ENCODE measurements at regions not wholly inside any gene's neighbourhood (a gene's known extent, or its start where the extent isn't known, plus 50 kb on each side); places are given as distances from the start of the nearest gene placed in this dataset.
"Not testable (repeated sequence)": the region's sequence is repeated elsewhere in the genome, so short reads cannot be mapped to it uniquely, and the experiment has no call there.

- peak; percentile 5 for DNase-seq (ENCODE audit: low spot score)
Measured at GRCh38 chr2:40579247-40579646, 127.4 kb upstream of the SLC8A1 start.

- no peak for DNase-seq (ENCODE audit: low spot score)
Measured at GRCh38 chr2:40584432-40584831, 132.5 kb upstream of the SLC8A1 start.

- no peak for DNase-seq (ENCODE audit: low spot score)
Measured at GRCh38 chr2:40591774-40592173, 139.9 kb upstream of the SLC8A1 start.

DNA sequence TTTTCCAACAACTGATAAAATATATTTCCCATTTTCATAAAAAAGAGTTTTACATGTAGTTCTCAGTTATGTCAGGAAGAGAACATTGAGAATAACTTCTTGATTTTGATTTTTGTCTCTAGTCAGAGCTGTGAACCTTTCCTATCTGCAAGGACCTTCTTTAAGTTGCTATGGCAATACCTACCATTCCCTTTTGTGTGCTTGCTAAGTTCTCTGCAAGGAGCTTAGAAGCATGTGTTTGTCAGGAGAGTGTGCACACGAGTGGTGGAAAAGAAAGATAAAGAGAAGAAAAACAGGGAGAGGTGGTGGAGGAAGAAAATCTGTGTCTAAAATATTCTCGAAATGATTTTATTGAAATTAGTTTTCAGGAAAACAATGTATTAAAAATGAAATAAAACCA is 140.3 kb upstream of the SLC8A1 start:
- no peak for DNase-seq (ENCODE audit: low spot score)

DNA sequence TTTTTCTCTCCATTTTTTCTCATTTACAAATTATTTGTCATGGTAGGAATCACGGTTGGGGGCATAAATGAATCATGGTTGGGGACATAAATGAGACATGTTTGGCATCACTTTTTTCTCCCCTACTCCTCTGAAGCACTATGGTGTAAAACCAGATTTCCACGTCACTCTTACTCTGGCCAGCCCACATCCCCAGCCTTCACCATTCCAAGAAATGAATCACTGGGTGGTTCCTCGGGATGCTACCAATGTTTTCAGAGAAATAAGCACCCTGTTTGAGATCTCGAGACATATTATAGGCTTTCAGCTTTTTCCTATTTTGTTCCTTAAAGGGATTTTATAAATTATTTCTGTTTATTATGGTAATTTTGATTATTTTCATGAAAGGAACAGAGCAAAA is 155.0 kb upstream of the SLC8A1 start:
- peak; percentile 2 for DNase-seq (ENCODE audit: low spot score)

- DNase-seq (ENCODE audit: low spot score) = no peak
Measured at GRCh38 chr2:40611196-40611595, 159.3 kb upstream of the SLC8A1 start.

GRCh38 chr2:40625849-40626248 is 174.0 kb upstream of the SLC8A1 start:
- DNase-seq (ENCODE audit: low spot score) = peak; percentile 21

GRCh38 chr2:40628556-40628955 is 176.7 kb upstream of the SLC8A1 start:
- DNase-seq (ENCODE audit: low spot score) = no peak

DNA sequence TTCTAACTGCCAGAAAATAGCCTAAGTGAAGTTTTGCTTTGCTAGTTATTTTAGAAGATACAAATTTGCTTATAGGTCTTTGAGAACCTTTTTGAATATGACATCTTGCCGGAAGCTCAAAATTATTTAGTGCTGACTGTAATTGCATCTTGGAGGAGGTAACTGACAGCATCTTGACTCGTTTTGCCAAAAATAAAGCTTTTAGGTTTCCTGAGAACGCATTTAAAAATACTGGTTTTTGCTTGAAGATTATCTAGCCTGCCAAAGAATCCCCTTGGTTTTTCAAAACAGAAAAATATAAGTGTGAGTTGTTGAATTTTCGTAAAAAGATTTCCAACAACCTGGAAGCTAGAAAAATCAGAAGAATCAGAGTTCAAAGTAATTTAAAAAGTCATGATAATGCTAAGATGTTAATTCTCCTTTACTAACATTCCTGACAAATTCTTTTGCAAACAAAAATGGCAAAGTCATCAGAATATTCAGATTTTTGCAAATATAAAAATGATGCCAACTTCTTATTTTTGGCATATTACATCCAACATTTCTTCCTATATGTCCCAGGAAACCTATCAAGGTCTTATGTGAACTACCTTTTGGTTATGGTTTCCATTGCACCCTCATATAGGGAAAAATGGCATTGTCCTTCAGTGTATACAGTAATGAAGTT is 178.0 kb upstream of the SLC8A1 start:
- DNase-seq (ENCODE audit: low spot score) = no peak

DNA sequence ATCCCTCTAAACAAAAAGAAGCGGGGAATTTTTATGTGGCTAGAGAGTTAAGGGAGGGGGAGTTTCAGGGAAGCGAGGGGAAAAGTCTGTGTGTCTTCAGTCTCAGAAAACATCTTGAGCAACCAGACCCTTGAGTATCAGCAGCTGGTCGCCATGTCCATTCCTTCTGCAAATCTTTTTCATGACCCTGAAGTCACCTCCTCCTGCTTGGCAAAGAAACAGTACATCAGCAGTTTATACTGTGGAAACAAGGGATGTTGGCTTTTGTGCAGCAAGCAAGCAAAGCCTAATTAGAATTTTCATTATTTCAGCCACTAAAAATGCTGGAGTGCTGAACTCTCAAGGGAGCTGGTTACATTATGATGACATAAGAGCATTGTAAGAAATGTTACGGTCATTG is 187.4 kb upstream of the SLC8A1 start:
- DNase-seq (ENCODE audit: low spot score) = no peak

DNA sequence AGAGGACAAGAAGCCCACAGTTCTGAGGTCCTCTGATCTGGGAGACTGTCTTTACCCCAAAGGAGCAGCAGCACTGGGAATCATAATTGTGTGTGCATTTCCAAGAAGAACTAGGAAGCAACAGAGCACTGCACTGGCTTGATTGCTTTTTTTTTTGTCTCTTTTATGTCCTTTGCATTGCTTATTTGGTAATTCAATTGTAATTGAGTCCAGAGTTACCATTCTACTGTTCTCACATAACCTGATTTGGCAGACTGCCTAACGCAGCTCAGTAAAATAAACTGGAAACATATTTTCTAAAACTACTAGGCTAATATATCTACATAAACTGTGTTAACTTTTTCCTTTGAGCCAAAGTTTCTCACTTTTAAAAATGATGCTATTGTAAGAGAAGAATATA is 190.3 kb upstream of the SLC8A1 start:
- DNase-seq (ENCODE audit: low spot score) = no peak

DNA sequence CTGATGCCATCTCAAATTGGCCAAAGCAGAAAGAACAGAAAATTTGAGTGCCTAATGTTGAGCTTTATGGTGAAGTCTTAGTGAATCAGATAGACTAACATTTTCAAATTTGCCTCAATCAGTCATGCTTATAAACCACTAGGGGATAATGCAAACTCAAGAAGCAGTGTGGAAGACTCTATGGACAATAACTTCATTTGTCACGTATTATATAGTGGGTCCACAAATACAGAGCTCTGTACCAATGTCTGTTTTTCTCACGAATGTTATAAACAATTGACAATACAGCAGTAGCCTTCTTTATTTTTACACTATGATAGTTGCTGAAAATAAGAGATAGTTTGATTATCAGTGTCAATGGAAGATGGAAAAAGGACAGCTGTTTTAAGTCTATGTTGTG is 190.8 kb upstream of the SLC8A1 start:
- DNase-seq (ENCODE audit: low spot score) = no peak

DNA sequence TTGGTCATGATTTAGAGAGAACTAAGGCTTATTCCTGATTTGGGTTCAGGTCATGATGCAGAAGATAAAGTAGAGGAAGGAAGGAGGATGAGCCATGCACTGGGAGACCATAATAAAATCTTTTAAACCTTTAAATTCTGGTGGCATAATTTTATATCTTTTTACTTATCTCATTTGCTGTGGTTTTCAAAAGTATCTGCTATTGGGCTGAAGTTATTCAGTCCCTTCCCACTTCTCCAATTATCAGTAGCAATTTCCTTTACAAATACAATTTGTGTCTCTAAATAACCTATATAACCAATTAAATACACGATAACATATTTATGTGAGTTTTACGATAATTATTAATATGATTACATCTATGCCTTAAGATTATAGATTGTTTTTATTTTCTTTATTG is 194.8 kb upstream of the SLC8A1 start:
- no peak for DNase-seq (ENCODE audit: low spot score)

GRCh38 chr2:40652155-40652554 is 200.3 kb upstream of the SLC8A1 start:
- DNase-seq (ENCODE audit: low spot score) = no peak

DNA sequence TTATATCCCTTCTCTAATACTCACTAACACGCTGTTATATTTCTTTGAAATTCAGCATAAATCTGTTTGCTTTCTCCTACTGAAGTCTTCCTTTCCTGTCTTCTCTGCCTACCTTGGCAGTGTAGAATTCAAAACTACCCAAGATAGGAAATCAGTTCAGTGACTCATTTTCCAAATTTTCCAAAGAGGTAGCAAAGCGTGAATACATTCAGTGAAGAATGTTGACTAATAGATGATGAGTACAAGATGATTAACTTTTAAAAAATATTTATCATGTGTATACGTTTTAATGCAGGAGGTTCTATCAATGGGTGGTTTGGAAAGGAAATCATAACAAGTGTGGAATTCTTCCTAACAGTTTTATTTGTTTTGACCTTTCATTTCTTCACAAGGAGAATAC is 201.9 kb upstream of the SLC8A1 start:
- DNase-seq (ENCODE audit: low spot score) = no peak

GRCh38 chr2:40654346-40654745 is 202.5 kb upstream of the SLC8A1 start:
- DNase-seq (ENCODE audit: low spot score) = no peak

DNA sequence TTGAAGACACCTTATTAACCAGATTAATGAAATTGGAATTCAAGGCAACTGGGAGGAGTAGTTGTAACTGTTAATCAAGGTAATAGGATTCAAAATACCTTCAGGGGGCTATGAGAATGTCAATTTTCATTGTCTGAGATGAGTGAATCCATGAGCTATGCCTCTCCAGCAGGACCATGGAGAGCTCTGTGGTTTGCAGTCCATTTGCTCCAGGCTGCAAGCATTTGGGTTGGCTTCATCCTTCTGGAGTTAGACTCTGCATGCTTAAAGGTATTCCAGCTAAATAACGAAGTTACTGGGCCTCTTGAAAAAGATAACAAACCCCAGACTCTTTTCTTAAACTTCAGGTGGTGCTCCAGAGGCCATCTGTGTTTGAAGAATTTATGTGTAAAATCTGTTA is 207.1 kb upstream of the SLC8A1 start:
- DNase-seq (ENCODE audit: low spot score) = peak; percentile 42

DNA sequence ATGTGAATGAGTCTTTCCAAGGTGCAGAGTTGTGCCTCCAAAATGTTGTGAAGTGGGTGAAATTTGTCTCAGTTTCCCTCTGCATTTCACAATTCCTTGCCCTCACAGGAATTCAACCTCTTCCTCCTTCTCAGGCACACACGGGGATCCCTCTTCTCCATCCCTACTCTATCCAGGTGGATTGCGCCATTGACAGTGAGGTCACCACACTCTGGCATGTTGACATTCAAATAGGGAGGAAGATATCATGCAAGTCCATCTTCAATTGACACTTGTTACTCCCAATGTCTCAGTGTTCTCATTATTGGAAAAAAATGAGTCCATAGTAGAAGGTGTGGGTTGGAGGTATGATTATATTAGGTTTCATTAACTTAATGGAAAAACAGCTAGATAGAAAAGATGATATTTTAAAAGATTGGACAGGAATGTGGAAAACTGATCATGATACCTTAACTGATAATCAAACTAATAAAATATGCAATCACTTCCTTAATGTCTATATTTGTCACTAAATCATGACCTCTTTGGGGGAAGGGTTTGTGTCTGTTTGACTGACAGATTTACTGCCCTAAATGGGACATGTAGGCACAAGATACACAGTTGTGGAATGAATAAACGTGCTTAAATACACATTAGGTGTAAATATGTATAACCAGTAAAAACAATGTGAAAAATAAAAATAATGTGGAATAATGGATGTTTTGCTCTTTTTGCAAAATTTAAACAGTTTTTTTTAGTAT is 213.8 kb upstream of the SLC8A1 start:
- DNase-seq (ENCODE audit: low spot score) = no peak

GRCh38 chr2:40666398-40666797 is 214.5 kb upstream of the SLC8A1 start:
- DNase-seq (ENCODE audit: low spot score) = no peak

- no peak for DNase-seq (ENCODE audit: low spot score)
Measured at GRCh38 chr2:40668425-40668824, 216.5 kb upstream of the SLC8A1 start.

DNA sequence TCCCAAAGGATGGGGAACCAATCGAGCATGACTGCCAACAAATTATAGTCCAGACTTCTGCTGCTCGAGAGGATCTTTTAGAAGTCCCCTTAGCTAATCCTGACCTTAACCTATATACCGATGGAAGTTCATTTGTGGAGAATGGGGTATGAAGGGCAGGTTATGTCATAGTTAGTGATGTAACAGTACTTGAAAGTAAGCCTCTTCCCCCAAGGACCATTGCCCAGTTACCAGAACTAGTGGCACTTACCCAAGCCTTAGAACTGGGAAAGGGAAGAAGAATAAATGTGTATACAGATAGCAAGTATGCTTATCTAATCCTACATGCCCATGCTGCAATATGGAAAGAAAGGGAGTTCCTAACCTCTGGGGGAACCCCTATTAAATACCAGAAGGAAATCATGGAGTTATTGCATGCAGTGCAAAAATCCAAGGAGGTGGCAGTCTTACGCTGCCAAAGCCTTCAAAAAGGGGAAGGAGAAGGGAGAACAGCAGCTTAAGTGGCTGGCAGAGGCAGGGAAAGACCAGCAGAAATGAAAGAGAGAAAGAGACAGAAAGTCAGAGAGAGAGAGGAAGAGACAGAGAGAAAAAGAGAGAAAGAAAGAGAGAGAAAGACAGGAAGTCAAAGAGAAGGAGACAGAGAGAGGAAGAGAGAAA is 224.4 kb upstream of the SLC8A1 start:
- DNase-seq (ENCODE audit: low spot score) = not testable (repeated sequence)

DNA sequence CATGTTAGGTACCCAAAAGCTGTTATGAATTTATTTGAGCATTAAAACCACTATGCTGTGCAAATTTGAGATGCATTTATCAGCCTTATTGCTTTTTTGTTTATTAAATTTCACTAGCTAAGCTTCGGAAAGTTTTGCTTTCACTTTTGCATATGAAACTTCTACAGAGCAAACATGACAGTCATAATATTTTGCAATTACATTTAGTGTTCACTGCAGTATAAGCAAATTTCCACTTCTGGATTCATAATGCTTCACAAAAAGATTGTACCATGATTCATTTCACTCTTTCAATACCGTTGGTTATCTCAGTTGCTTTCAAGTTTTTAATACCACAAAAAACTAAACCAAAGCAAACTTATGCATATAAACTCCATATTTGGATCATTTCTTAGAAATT is 228.7 kb upstream of the SLC8A1 start:
- peak; percentile 4 for DNase-seq (ENCODE audit: low spot score)

- no peak for DNase-seq (ENCODE audit: low spot score)
Measured at GRCh38 chr2:40690036-40690435, 238.1 kb upstream of the SLC8A1 start.
